Left lung (tissue), 4 donors: ENCODE measurements at regions not wholly inside any gene's neighbourhood (a gene's known extent, or its start where the extent isn't known, plus 50 kb on each side); places are given as distances from the start of the nearest gene placed in this dataset.

Experiments
- ATAC-seq: fragments of 200-7000 bp; cut with Tn5 transposase; one replicate; pipeline ENCODE4 v1.9.1; 2020; ENCODE audit warnings: moderate library complexity
- DNase-seq, 4 donors: peaks; one replicate each; pipeline ENCODE4 v3.0.0-alpha.2; 2013 to 2020
- H3K27ac ChIP-seq, 2 donors: fragments of 200-600 bp; sonication (generic) in 1 of 2; one replicate each; pipeline versions ENCODE4 v1.5.0 to v1.8.0; 2020 to 2021
- H3K27me3 ChIP-seq, 2 donors: fragments of 200-600 bp; sonication (generic) in 1 of 2; one replicate each; pipeline versions ENCODE4 v1.5.0 to v1.8.0; 2020 to 2021
- H3K36me3 ChIP-seq, 2 donors: fragments of 200-600 bp; sonication (generic) in 1 of 2; one replicate each; pipeline versions ENCODE4 v1.5.0 to v1.8.0; 2020 to 2021
- H3K4me1 ChIP-seq, 2 donors: fragments of 200-600 bp; one replicate each; pipeline ENCODE4 v1.8.0; 2021
- H3K4me3 ChIP-seq, 2 donors: fragments of 200-600 bp; sonication (generic) in 1 of 2; one replicate each; pipeline versions ENCODE4 v1.5.0 to v1.8.0; 2020 to 2021; ENCODE audit warnings: mild to moderate bottlenecking in 1 of 2
- H3K9me3 ChIP-seq, 2 donors: fragments of 200-600 bp; sonication (generic) in 1 of 2; one replicate each; pipeline versions ENCODE4 v1.5.0 to v1.8.0; 2020 to 2021
- CTCF ChIP-seq, 2 donors: fragments of 200-600 bp; sonication (generic) in 1 of 2; IDR thresholded peaks; one replicate each; pipeline versions ENCODE4 v1.5.0 to v1.8.0; 2021; ENCODE audit warnings: antibody characterized with exemption in 2 of 2
- intact Hi-C, 2 donors: fragments of 100-400 bp; cut with DNase I; formaldehyde crosslinking; loops; one replicate each; pipeline versions ENCODE4 v1.11.2 to v1.14.2; 2022
- donor health status: DM: no; HTN: yes; CAD: no.
- donor health status: DM: no; HTN: no; CAD: no.

GRCh38 chr2:222993920-222994650 is 57.9 kb upstream of the KCNE4 start:
- TF ChIP-seq CTCF (IDR thresholded peaks at IDR 0.05) = no peak
- Histone ChIP-seq H3K9me3 (no peaks in the 10 kb centered on the region), H3K27ac (peak overlapping the region; percentile 42 to 72), H3K4me3 (no peak overlapping the region), H3K4me1 (no peaks in the 10 kb centered on the region), H3K36me3 (no peaks in the 10 kb centered on the region), H3K27me3 (no peaks in the 10 kb centered on the region)
- ATAC-seq (peak; percentile 87), DNase-seq (peak in 3 of 4 donors; percentile 64 to 92 (median 85))
- intact Hi-C loops = no loop called here

GRCh38 chr2:222998459-222998858 is 53.5 kb upstream of the KCNE4 start:
- Histone ChIP-seq H3K27me3 (peaks cover 0 to 5% of the 10 kb centered on the region in 2 donors), H3K9me3 (no peaks in the 10 kb centered on the region), H3K36me3 (no peaks in the 10 kb centered on the region), H3K4me3 (no peak overlapping the region), H3K27ac (no peak overlapping the region), H3K4me1 (no peaks in the 10 kb centered on the region)
- intact Hi-C loops = no loop called here
- ATAC-seq (no peak), DNase-seq (no peak)
- no peak for TF ChIP-seq CTCF (IDR thresholded peaks at IDR 0.05)

GRCh38 chr2:223000872-223001796 is 50.9 kb upstream of the KCNE4 start:
- no peaks in the 10 kb centered on the region for H3K9me3 ChIP-seq
- DNase-seq = no peak
- H3K4me1 ChIP-seq = no peaks in the 10 kb centered on the region
- ATAC-seq = no peak
- H3K27ac ChIP-seq = no peak overlapping the region
- no peak overlapping the region for H3K4me3 ChIP-seq
- intact Hi-C loops = no loop called here
- H3K27me3 ChIP-seq = peaks cover 0 to 5% of the 10 kb centered on the region in 2 donors
- H3K36me3 ChIP-seq = no peaks in the 10 kb centered on the region
- no peak for TF ChIP-seq CTCF (IDR thresholded peaks at IDR 0.05)

GRCh38 chr2:223001797-223002175 is 50.2 kb upstream of the KCNE4 start:
- Histone ChIP-seq H3K36me3 (no peaks in the 10 kb centered on the region), H3K27ac (no peak overlapping the region), H3K4me3 (no peak overlapping the region), H3K27me3 (peaks cover 0 to 5% of the 10 kb centered on the region in 2 donors), H3K4me1 (no peaks in the 10 kb centered on the region), H3K9me3 (no peaks in the 10 kb centered on the region)
- TF ChIP-seq CTCF (IDR thresholded peaks at IDR 0.05) = no peak
- DNase-seq (no peak), ATAC-seq (no peak)
- intact Hi-C loops = no loop called here
